ENCODE measurements at regions not wholly inside any gene's neighbourhood (a gene's known extent, or its start where the extent isn't known, plus 50 kb on each side); places are given as distances from the start of the nearest gene placed in this dataset.

GRCh38 chr5:6058055-6058715, 320.2 kb downstream of the MED10 start:
- no peak for DNase-seq

DNA sequence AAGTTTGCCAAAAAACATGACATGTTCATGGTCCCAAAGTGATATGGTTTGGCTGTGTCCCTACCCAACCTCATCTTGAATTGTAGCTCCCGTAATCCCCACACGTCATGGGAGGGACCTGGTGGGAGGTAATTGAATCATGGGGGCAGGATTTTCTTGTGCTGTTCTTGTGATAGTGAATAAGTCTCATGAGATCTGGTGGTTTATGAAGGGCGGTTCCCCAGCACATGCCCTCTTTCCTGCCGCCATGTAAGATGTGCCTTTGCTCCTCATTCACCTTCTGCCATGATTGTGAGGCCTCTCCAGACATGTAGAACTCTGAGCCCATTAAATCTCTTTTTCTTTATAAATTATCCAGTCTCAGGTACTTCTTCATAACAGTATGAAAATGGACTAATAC, 322.1 kb downstream of the MED10 start:
- no peak for DNase-seq

GRCh38 chr5:6049662-6050061, 328.7 kb downstream of the MED10 start:
- no peak for DNase-seq

GRCh38 chr5:6048746-6049145, 329.6 kb downstream of the MED10 start:
- DNase-seq = no peak

DNA sequence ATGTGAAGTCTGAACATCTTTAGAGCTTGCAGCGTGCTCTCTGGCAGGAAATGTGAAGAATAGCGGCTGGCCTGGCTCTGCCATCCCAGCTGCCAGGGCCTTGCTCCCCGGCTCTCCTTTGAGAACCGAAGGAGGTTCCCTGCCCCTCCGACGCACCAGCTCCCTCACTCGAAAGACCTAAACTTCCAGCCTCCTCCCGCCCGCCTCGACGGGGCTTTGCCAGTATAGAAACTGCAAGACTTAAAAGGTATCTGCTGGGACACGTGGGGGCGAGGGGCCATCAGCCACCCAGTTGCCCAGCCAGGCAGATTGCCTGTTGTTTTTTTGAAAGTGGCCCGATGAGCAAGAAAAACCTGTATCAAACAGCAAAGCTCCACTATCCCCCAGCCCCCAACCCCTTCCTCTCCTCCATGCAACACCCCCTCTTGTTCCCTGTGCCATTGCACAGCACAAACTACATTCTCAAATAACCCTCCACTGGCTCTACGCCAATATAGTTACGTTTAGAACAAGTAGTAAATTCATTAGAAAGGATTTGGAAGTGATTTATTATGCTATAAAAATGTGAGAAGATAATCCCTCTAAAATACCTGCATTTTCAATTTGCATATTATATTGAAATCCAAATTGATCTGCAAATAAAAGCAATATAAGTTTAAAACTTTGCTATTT, 331.9 kb downstream of the MED10 start:
- no peak for DNase-seq

DNA sequence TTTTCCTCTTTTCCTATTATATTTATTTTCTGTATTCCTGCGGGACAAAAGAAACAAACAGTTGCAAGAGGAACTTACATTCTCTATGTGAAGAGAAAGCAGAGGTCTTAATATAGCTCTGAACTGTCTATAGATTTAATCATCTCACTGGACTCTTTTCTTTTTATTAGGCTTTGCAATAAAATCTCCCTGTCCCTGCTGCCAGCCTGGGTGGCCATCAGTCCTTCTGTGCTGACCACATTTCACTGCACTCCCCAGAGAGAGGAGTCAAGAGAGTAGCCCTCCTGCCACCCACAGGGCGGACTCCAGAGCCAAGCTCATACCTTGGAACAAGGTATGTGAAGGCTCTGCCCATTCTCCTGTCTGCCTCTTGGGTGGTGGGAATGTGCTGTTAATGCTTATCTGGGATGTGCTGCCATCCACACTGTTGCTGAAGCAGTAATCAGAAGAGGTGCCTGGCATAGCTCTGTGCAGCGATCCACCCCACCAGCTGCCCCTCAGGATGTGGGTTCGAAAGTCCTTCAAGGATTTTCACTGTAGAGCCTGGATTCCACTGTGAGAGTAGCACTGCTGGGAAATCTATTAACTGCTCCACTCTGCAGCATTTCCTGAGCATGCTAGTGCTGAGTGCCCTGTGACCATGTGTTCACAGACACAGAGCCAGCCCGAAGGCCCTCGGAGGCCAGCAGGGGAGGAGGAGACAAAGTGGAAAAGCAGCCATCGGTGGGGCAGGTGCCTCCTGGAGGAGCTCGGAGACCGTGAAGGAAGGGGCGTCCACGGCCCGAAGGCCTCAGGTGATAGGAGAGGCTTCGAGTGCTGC, 334.6 kb downstream of the MED10 start:
- no peak for DNase-seq

GRCh38 chr5:6041977-6042550, 336.3 kb downstream of the MED10 start:
- no peak for DNase-seq

DNA sequence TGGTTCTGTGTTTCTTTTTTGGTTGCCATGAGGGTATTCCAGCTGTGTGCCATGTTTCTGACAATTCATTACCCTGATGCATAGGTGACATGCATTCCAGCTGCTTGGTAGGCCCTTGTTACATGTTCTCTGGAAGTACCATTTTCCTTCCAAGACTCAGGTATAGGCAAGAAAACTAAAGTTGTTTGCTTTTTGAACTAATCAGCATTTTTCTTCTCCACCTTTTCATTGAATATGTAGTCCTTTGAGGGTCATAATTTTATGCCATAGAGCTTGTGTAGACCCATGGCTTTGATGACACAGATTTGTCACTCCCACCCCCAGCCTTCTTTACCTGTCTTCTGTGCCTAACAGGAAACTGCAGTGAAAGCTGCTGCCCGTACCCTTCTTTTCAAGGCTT, 339.2 kb downstream of the MED10 start:
- DNase-seq = no peak

DNA sequence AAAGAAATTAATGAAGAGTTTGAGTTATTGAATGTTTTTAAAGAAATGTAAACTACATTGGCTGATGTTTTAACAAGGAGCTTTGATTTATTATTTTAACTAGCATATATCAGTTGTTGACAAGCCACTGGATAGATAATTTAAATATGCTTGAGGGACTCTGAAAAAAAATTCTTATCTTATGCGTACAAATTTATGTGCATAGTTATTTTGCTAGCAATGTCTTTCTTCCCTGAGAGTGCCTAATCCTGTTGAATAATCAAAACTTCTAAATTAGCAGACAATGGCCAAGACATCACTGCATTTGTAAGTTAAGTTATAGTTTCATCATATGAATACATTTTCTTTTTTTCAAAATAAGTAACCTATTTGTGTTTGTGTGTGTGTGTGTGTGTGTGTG, 342.3 kb downstream of the MED10 start:
- DNase-seq = no peak

- no peak for DNase-seq
Measured at GRCh38 chr5:6029811-6030271, 348.5 kb downstream of the MED10 start.

DNA sequence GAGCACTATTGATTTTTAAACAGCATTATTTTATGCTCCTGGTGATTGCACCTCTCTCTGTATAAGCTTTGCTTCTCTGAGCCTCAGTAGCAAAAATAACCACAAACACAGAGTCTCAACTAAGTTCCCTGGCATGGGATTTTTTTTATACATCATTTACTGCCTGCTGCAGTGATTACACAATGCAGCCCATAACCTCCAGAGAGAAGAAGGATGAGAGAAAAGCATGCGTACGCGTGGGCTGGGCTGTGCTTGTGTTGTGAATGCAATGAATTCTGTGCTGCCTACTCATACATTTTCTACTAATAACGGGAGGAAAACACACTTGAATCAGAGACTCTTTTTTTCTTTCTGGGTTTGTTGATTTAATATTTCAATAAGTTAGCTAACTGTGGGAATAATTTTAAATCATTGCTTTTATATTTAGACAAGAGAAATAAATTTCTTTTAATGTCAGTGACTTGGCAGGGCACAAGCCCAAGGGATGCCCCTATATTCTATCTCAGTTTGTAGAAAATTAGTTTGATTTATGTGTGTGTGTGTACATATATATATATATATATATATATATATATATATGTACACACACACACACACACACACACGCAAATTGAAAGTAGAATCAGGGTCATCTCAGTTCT, 351.5 kb downstream of the MED10 start:
- no peak for DNase-seq

GRCh38 chr5:6019612-6020011, 358.7 kb downstream of the MED10 start:
- DNase-seq = no peak

GRCh38 chr5:6013506-6013905, 364.8 kb downstream of the MED10 start:
- no peak for DNase-seq

DNA sequence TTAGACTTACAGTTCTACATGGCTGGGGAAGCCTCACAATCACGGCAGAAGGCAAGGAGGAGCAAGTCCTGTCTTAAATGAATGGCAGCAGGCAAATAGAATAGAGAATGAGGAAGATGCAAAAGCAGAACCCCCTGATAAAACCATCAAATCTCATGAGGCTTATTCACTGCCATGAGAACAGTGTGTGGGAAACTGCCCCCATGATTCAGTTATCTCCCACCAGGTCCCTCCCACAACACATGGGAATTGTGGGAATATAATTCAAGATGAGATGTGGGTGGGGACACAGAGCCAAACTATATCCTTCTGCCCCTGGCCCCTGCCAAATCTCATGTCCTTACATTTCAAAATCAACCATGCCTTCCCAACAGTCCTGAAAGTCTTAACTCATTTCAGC, 367.1 kb downstream of the MED10 start:
- DNase-seq = no peak

DNA sequence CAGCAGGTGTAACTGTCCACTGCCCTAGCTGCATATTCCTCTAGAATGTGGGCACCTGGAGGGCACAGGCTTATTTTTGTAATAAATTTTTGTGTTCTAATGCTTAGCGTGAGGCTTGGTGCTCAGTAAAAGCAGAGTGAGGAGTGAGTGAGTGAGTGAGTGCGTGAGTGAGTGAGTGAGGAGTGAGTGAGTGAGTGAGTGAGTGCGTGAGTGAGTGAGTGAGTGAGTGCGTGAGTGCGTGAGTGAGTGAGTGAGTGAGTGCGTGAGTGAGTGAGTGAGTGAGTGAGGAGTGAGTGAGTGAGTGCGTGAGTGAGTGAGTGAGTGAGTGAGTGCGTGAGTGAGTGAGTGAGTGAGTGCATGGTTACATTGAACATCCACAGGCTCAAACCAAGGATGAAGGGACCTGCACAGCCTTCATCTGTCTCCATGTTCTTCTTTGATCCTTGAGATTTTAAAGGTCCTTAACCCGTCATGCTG, 371.5 kb downstream of the MED10 start:
- no peak for DNase-seq

DNA sequence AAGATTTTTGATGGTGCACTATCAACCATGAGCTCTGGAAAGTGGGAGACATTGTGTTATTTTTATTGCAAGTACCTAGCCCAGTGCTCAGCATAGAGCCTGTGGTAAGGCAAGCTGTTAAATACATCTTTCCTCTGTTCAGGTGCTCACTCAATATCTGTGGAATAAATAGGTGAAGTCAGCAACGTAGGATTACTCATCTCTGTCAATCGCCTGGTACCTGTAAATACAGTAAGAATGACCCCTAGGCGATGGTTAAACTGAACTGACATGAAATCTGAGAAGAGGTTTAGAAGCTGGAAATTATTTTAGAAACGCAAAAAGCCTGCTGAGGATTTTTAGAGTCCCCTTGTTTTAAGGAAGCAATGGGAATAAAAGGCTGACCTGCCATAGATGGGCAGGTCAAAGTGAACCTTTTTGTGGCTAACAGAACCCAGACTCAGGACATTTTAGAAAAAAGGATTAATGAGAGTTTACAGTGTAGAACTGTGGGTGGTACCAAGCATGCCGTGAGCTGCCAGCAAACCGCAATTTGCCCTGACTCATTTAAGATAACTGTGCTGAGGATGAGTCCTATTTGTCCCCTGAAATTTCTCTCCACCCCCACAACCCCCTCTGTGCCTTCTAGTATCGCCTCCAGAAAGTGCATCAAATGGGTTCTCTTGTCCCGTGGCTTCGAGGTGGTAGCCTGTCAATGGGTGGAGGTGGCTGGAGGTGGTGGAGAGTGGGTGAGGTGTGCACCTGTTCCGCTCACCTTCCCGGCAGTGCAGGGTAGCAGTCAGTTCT, 375.1 kb downstream of the MED10 start:
- no peak for DNase-seq

DNA sequence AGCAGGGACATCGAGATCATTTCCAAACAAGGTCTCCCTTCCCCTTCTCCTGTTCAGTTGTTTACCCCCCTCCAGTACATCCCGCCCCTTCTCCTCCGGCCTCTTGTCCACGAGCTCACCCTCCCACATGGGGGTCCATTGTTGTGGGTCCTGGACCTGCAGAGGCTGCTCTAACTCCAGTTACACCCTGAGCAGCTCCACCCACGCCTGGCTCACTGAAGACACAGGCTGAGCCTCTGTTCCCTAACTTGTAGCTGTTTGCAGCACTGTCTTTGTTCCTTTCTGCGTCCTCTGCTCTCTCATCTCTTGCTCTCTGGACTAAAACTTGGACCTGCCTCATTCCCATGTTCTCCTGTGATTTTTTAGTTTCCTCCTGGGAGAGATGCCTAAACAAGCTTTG, 377.5 kb downstream of the MED10 start:
- DNase-seq = no peak

DNA sequence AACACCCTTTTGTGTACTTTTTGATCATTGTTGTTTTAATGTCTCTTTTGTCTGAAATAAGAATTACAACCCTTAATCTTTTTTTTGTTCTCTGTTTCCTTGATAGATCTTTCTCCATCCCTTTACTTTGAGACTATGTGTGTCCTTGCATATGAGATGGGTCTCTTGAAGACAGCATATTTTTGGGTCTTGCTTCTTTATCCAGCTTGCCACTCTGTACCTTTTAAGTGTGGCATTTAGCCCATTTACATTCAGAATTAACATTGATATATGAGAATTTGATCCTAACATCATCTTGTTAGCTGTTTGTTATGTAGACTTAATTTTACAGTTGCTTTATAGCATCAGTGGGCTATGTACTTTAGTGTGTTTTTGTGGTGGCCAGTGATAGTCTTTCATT, 382.5 kb downstream of the MED10 start:
- DNase-seq = no peak

- DNase-seq = no peak
Measured at GRCh38 chr5:5986492-5987178, 391.7 kb downstream of the MED10 start.

DNA sequence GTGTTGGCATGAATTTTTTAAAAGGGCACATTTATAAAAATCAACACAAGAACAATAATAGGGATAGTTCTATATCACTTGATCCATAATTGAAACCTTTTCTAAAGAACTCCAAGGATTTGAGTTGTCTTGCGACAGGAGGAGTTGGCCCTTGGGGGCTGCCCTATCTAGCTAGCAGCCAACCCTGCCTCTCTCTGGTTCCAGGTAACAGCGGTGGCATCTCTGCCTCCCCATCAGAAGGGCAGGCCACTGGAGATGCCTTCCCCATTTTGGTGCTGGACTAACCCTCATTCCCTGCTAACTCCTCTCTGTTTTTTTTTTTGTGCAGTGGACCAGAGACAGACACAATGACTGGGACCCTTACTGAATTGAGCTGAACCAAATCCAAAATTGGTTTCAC, 393.0 kb downstream of the MED10 start:
- DNase-seq = no peak

DNA sequence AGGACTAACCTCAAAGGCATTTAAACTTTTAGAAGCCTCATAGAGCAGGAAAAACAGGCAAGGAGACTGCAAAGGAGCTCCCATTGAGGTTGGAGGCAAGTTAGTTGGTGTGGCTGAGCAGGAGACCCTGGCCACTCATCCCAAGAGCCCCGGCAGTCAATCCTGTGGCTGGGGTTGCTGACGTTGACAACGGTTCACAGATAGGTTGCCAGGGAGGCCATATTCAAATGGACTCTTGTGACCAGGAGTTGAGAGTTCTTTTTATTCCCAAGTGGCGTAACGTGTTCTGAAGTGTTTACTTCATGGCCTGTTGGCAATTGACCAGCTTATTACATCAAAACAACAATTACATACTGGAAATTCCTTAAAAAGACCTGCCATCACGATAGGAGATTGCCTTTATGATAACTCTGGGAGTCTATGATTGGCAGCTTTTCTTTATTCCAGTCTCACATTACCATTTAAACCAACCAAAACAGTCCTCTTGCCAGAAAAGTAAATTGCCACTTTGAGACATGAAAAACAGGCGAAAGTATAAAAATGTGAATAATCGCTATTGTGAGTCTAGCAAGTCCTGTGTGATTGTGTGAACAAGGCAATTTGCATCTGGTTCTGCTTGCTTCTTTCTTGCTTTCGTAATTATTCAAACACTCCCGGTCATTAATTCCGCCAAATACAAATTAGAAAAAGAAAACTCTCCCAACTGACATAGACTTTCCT, 394.9 kb downstream of the MED10 start:
- DNase-seq = no peak

Measured in stimulated activated CD4-positive, alpha-beta T cell treated with anti-CD3 and anti-CD28 coated beads, Interleukin-2, amount 100 ng/mL, for 48 hours (primary cell).